GM21515 (cell line): ENCODE measurements at regions not wholly inside any gene's neighbourhood (a gene's known extent, or its start where the extent isn't known, plus 50 kb on each side); places are given as distances from the start of the nearest gene placed in this dataset.
"Not testable (repeated sequence)": the region's sequence is repeated elsewhere in the genome, so short reads cannot be mapped to it uniquely, and the experiment has no call there.

Source experiments
- ATAC-seq: cut with Tn5 transposase; IDR thresholded peaks from one replicate; pipeline ENCODE4 v1.9.1; 2021; ENCODE audit not compliant: unreplicated experiment

GRCh38 chr18:22503803-22504202 lies 86.1 kb upstream of the CTAGE1 start:
- no peak for ATAC-seq

GRCh38 chr18:22504251-22505030 lies 86.7 kb upstream of the CTAGE1 start:
- ATAC-seq: no peak

- no peak for ATAC-seq
These were observed 87.5 kb upstream of the CTAGE1 start for GRCh38 chr18:22505141-22505591.

- no peak for ATAC-seq
These were observed 89.3 kb upstream of the CTAGE1 start for GRCh38 chr18:22507055-22507454.

GRCh38 chr18:22509423-22509822 lies 91.7 kb upstream of the CTAGE1 start:
- no peak for ATAC-seq

- ATAC-seq: no peak
These were observed 93.0 kb upstream of the CTAGE1 start for GRCh38 chr18:22510697-22511096.

GRCh38 chr18:22513721-22514481 lies 96.2 kb upstream of the CTAGE1 start:
- ATAC-seq: no peak

- ATAC-seq: no peak
These were observed 96.9 kb upstream of the CTAGE1 start for GRCh38 chr18:22514655-22515054.

- no peak for ATAC-seq
These were observed 97.5 kb upstream of the CTAGE1 start for GRCh38 chr18:22515250-22515649.

GRCh38 chr18:22517356-22517755 lies 99.6 kb upstream of the CTAGE1 start:
- ATAC-seq: no peak

- ATAC-seq: no peak
These were observed 103.5 kb upstream of the CTAGE1 start for GRCh38 chr18:22521026-22521707.

GRCh38 chr18:22523481-22523880 lies 105.8 kb upstream of the CTAGE1 start:
- no peak for ATAC-seq

GRCh38 chr18:22524783-22525182 lies 107.1 kb upstream of the CTAGE1 start:
- ATAC-seq: no peak

GRCh38 chr18:22525313-22525712 lies 107.6 kb upstream of the CTAGE1 start:
- ATAC-seq: no peak

GRCh38 chr18:22525883-22526282 lies 108.2 kb upstream of the CTAGE1 start:
- no peak for ATAC-seq

- ATAC-seq: no peak
These were observed 110.6 kb upstream of the CTAGE1 start for GRCh38 chr18:22528291-22528690.

GRCh38 chr18:22534706-22535105 lies 117.0 kb upstream of the CTAGE1 start:
- ATAC-seq: not testable (repeated sequence)

GRCh38 chr18:22536558-22536957 lies 118.8 kb upstream of the CTAGE1 start:
- no peak for ATAC-seq

GRCh38 chr18:22538426-22538825 lies 120.7 kb upstream of the CTAGE1 start:
- ATAC-seq: no peak

GRCh38 chr18:22539051-22539765 lies 121.5 kb upstream of the CTAGE1 start:
- ATAC-seq: no peak

GRCh38 chr18:22541232-22541631 lies 123.5 kb upstream of the CTAGE1 start:
- no peak for ATAC-seq
